IMR-90 (cell line): ENCODE measurements at regions not wholly inside any gene's neighbourhood (a gene's known extent, or its start where the extent isn't known, plus 50 kb on each side); places are given as distances from the start of the nearest gene placed in this dataset.

Source experiments
- ATAC-seq: fragments of 200-7000 bp; cut with Tn5 transposase; 2 replicates; pipeline ENCODE4 v1.9.1; 2020; ENCODE audit warnings: low read depth, mild to moderate bottlenecking, moderate library complexity
- BruUV-seq: library from RNA; stranded (reverse); fragments of 400-500 nt; replicated peaks from 2 replicates; lab custom pipeline; 2021; lab: Mats Ljungman, UMichigan
- CTCF ChIA-PET: fragments of 300-600 bp; formaldehyde crosslinking; extraction: SDS; loops from one replicate; lab custom pipeline; 2021; ENCODE audit warnings: antibody characterized with exemption; lab: Yijun Ruan, JAX
- POLR2A ChIA-PET: fragments of 300-600 bp; sonication (Branson Sonifier 250); formaldehyde crosslinking; loops from one replicate; lab custom pipeline; 2022; ENCODE audit warnings: antibody characterized with exemption; ENCODE audit not compliant: unreplicated experiment; lab: Charles Lee
- DNase-seq: peaks from one replicate; pipeline ENCODE4 v3.0.0; 2013
- H2AFZ ChIP-seq: replicated peaks from 2 replicates; pipeline ENCODE3; 2013; ENCODE audit warnings: low read length, mild to moderate bottlenecking; ENCODE audit not compliant: poor library complexity
- H2AK5ac ChIP-seq: 2 replicates; pipeline ENCODE4 v1.6.1; 2013; ENCODE audit warnings: low read depth, low read length, inconsistent platforms
- H2AK9ac ChIP-seq: replicated peaks from 2 replicates; pipeline ENCODE3; 2013; ENCODE audit warnings: mild to moderate bottlenecking, low read depth, low read length, moderate library complexity; ENCODE audit not compliant: poor library complexity
- H2BK120ac ChIP-seq: 2 replicates; pipeline ENCODE4 v1.6.1; 2013; ENCODE audit warnings: low read depth, low read length, inconsistent platforms
- H2BK15ac ChIP-seq: 3 replicates; pipeline ENCODE4 v1.6.1; 2013; ENCODE audit warnings: low read depth, low read length, inconsistent platforms
- H2BK20ac ChIP-seq: 2 replicates; pipeline ENCODE4 v1.6.1; 2013; ENCODE audit warnings: low read depth, mild to moderate bottlenecking, inconsistent platforms, low read length, moderate library complexity
- H2BK5ac ChIP-seq: 2 replicates; pipeline ENCODE4 v1.6.1; 2013; ENCODE audit warnings: mild to moderate bottlenecking, low read depth, low read length, inconsistent platforms; ENCODE audit not compliant: poor library complexity, severe bottlenecking
- H3K14ac ChIP-seq: replicated peaks from 2 replicates; pipeline ENCODE4 v1.6.1; 2013; ENCODE audit warnings: low read depth, low read length, inconsistent platforms
- H3K18ac ChIP-seq: 2 replicates; pipeline ENCODE4 v1.6.1; 2013; ENCODE audit warnings: low read depth, low read length, control low read depth
- H3K23ac ChIP-seq: 2 replicates; pipeline ENCODE4 v1.6.1; 2013; ENCODE audit warnings: low read depth, low read length, inconsistent platforms
- H3K27ac ChIP-seq: 2 replicates; pipeline ENCODE4 v1.5.1; 2013; ENCODE audit warnings: mild to moderate bottlenecking, control low read depth, low read length; ENCODE audit not compliant: insufficient read depth
- H3K27me3 ChIP-seq: 2 replicates; pipeline ENCODE4 v1.6.1; 2013; ENCODE audit warnings: low read length; ENCODE audit not compliant: control insufficient read depth, insufficient read depth
- H3K36me3 ChIP-seq: 2 replicates; pipeline ENCODE4 v1.6.1; 2013; ENCODE audit warnings: low read length, mixed read lengths; ENCODE audit not compliant: control insufficient read depth, insufficient read depth
- H3K4ac ChIP-seq: 2 replicates; pipeline ENCODE4 v1.6.1; 2013; ENCODE audit warnings: low read depth, low read length, inconsistent platforms
- H3K4me1 ChIP-seq: 2 replicates; pipeline ENCODE4 v1.6.1; 2013; ENCODE audit warnings: low read length, mixed read lengths; ENCODE audit not compliant: control insufficient read depth, insufficient read depth
- H3K4me2 ChIP-seq: 2 replicates; pipeline ENCODE4 v1.6.1; 2013; ENCODE audit warnings: low read depth, mild to moderate bottlenecking, control low read depth, low read length, moderate library complexity
- H3K4me3 ChIP-seq: 2 replicates; pipeline ENCODE4 v1.5.1; 2013; ENCODE audit warnings: low read depth, mild to moderate bottlenecking, control low read depth, low read length, moderate library complexity; ENCODE audit not compliant: insufficient read depth
- H3K56ac ChIP-seq: 2 replicates; pipeline ENCODE4 v1.6.1; 2013; ENCODE audit warnings: low read length, inconsistent platforms; ENCODE audit not compliant: insufficient read depth; ENCODE audit errors: extremely low read depth
- H3K79me1 ChIP-seq, 2 experiments: 2 replicates each; pipeline ENCODE4 v1.6.1; 2013; ENCODE audit warnings: low read length in 2 of 2, inconsistent platforms in 1 of 2, low read depth in 1 of 2
- H3K9ac ChIP-seq: 2 replicates; pipeline ENCODE4 v1.6.1; 2013; ENCODE audit warnings: low read depth, low read length, control low read depth
- H3K9me1 ChIP-seq: 2 replicates; pipeline ENCODE4 v1.6.1; 2013; ENCODE audit warnings: low read length, inconsistent platforms; ENCODE audit not compliant: insufficient read depth
- H3K9me3 ChIP-seq: 2 replicates; pipeline ENCODE4 v1.6.1; 2013; ENCODE audit warnings: low read length; ENCODE audit not compliant: control insufficient read depth, insufficient read depth
- H4K20me1 ChIP-seq: 2 replicates; pipeline ENCODE4 v1.6.1; 2013; ENCODE audit warnings: low read length, inconsistent platforms; ENCODE audit not compliant: insufficient read depth
- H4K5ac ChIP-seq: 2 replicates; pipeline ENCODE4 v1.6.1; 2013; ENCODE audit warnings: mild to moderate bottlenecking, low read depth, low read length, control low read depth
- H4K8ac ChIP-seq, 2 experiments: 2 replicates each; pipeline ENCODE4 v1.6.1; 2013; ENCODE audit warnings: low read depth in 2 of 2, low read length in 2 of 2, control low read depth in 1 of 2, inconsistent platforms in 1 of 2
- H4K91ac ChIP-seq: 2 replicates; pipeline ENCODE4 v1.6.1; 2013; ENCODE audit warnings: low read depth, low read length, inconsistent platforms; ENCODE audit not compliant: insufficient read depth
- MAZ ChIP-seq: IDR thresholded peaks from 2 replicates; pipeline ENCODE4 v1.6.1; 2012; ENCODE audit warnings: low read depth, mild to moderate bottlenecking, low read length, improper control_type of control experiment, moderate library complexity, borderline replicate concordance
- RFX5 ChIP-seq: IDR thresholded peaks from 2 replicates; pipeline ENCODE4 v1.8.0; 2012; ENCODE audit warnings: low read depth, mild to moderate bottlenecking, low read length, moderate library complexity
- dilution Hi-C: fragments of 300-500 bp; cut with HindIII; formaldehyde crosslinking; loops from one replicate; pipeline ENCODE4 v1.14.3; 2018; ENCODE audit warnings: low sequenced_read_pairs; ENCODE audit not compliant: unreplicated experiment
- in situ Hi-C: fragments of 300-500 bp; cut with MboI; formaldehyde crosslinking; loops from 3 replicates; pipeline ENCODE4 v1.14.3; 2019; ENCODE audit warnings: low sequenced_read_pairs, inconsistent platforms, mixed read lengths
- intact Hi-C: fragments of 100-400 bp; cut with micrococcal nuclease; formaldehyde crosslinking; loops from 2 replicates; pipeline ENCODE4 v1.10.0; 2022
- TF ChIP-seq, protein P1 (sequence below): fragments of 150-350 bp; IDR thresholded peaks from 2 replicates; pipeline ENCODE4 v1.6.1; 2017; ENCODE audit warnings: mild to moderate bottlenecking, antibody characterized with exemption, low read length, low read depth

- Histone ChIP-seq H3K56ac (no peak overlapping the region), H3K27me3 (no peaks in the 10 kb centered on the region), H2BK15ac (no peak overlapping the region), H4K20me1 (no peaks in the 10 kb centered on the region), H2BK5ac (no peak overlapping the region), H3K4me3 (no peak overlapping the region), H2AK9ac (no peak overlapping the region), H3K9me1 (no peaks in the 10 kb centered on the region), H2BK120ac (no peak overlapping the region), H4K91ac (no peak overlapping the region), H3K9me3 (no peaks in the 10 kb centered on the region), H3K9ac (no peak overlapping the region), H3K14ac (no peak overlapping the region), H2AFZ (no peak overlapping the region), H3K18ac (no peak overlapping the region; the same call in 1 of the 2 replicates), H3K79me1 (no peaks in the 10 kb centered on the region), H2BK20ac (no peak overlapping the region), H3K27ac (no peak overlapping the region), H3K4me1 (peaks cover 7% of the 10 kb centered on the region; the same call in 1 of the 2 replicates), H3K4me2 (no peak overlapping the region), H4K8ac (no peak overlapping the region), H2AK5ac (no peak overlapping the region), H4K5ac (no peak overlapping the region; the same call in 1 of the 2 replicates), H3K23ac (no peak overlapping the region), H3K4ac (no peak overlapping the region), H3K36me3 (no peaks in the 10 kb centered on the region)
- ATAC-seq (no peak), DNase-seq (no peak)
- in situ Hi-C loops (no loop called here), intact Hi-C loops (no loop called here), dilution Hi-C loops (no loop called here)
- ChIA-PET POLR2A (no interaction called here), CTCF (no interaction called here)
- TF ChIP-seq MAZ (no peak), RFX5 (no peak)
- TF ChIP-seq, protein P1, sequence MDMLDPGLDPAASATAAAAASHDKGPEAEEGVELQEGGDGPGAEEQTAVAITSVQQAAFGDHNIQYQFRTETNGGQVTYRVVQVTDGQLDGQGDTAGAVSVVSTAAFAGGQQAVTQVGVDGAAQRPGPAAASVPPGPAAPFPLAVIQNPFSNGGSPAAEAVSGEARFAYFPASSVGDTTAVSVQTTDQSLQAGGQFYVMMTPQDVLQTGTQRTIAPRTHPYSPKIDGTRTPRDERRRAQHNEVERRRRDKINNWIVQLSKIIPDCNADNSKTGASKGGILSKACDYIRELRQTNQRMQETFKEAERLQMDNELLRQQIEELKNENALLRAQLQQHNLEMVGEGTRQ = no peak
- no TSS peak for BruUV-seq
These were observed 466.8 kb downstream of the DMAC1 start for GRCh38 chr9:7332780-7333179.
